Body of pancreas (tissue), 4 donors: ENCODE measurements at regions not wholly inside any gene's neighbourhood (a gene's known extent, or its start where the extent isn't known, plus 50 kb on each side); places are given as distances from the start of the nearest gene placed in this dataset.

Experiments
- ATAC-seq: fragments of 150-250 bp; one replicate; pipeline ENCODE4 v1.9.1; 2016
- DNase-seq, 4 donors: peaks; one replicate each; pipeline ENCODE4 v3.0.0-alpha.2; 2019
- H3K27ac ChIP-seq, 4 donors: fragments of 200-600 bp; sonication (generic); 1 replicate in 3 of 4; 2 replicates in 1 of 4; pipeline versions ENCODE4 v1.5.1 to v1.6.1; 2016 to 2019; ENCODE audit warnings: mild to moderate bottlenecking in 1 of 4, mixed read lengths in 1 of 4, moderate library complexity in 1 of 4
- H3K27me3 ChIP-seq, 2 donors: fragments of 200-600 bp; sonication (generic); one replicate each; pipeline ENCODE4 v1.6.0; 2016; ENCODE audit warnings: mild to moderate bottlenecking in 1 of 2
- H3K36me3 ChIP-seq, 2 donors: fragments of 200-600 bp; sonication (generic); replicated peaks in 1 of 2; 2 replicates each; pipeline ENCODE4 v1.5.1; 2016; ENCODE audit warnings: low read depth in 2 of 2; ENCODE audit not compliant: insufficient read depth in 1 of 2
- H3K4me1 ChIP-seq: fragments of 200-600 bp; sonication (generic); one replicate; pipeline ENCODE4 v1.6.0; 2016
- H3K4me3 ChIP-seq, 2 donors: fragments of 200-600 bp; sonication (generic); 1 replicate in 1 of 2; 2 replicates in 1 of 2; pipeline ENCODE4 v1.5.1; 2016 to 2019
- H3K9me3 ChIP-seq, 3 donors: fragments of 200-600 bp; sonication (generic); 1 replicate in 2 of 3; 2 replicates in 1 of 3; pipeline ENCODE4 v1.5.1; 2016
- CTCF ChIP-seq, 7 experiments: fragments of 450-650 bp in 4 of 7; fragments of 200-600 bp in 3 of 7; sonication (generic) in 3 of 7; IDR thresholded peaks; one replicate each; pipeline ENCODE4 v1.5.1; 2016 to 2019; ENCODE audit warnings: antibody characterized with exemption in 7 of 7
- POLR2A ChIP-seq, 3 donors: fragments of 450-650 bp; IDR thresholded peaks; one replicate each; pipeline ENCODE4 v1.6.1; 2016; ENCODE audit warnings: antibody characterized with exemption in 3 of 3, mild to moderate bottlenecking in 2 of 3
- WGBS, 2 donors: methylation state at CpG; one replicate each; pipeline ENCODE4 v1.1.5; 2017; 5-methylcytosine and 5-hydroxymethylcytosine counted together
- intact Hi-C: fragments of 100-400 bp; cut with DNase I; formaldehyde crosslinking; loops from one replicate; pipeline ENCODE4 v1.15.1; 2023

- Histone ChIP-seq H3K27me3 (peaks cover 0 to 3% of the 10 kb centered on the region in 2 donors), H3K4me1 (no peaks in the 10 kb centered on the region), H3K27ac (no peak overlapping the region), H3K4me3 (no peak overlapping the region), H3K36me3 (no peaks in the 10 kb centered on the region), H3K9me3 (no peaks in the 10 kb centered on the region)
- intact Hi-C loops: loop anchor here (2.0 kb wide), 1 partner anchor 22 kb away; no protein-coding TSS in a partner anchor
- DNase-seq: no peak
- 74 to 87% methylated on average over 12 to 15 of the region's 15 CpGs for WGBS, 2 donors
- ATAC-seq: no peak
- TF ChIP-seq CTCF (IDR thresholded peaks at IDR 0.05) (no peak), POLR2A (IDR thresholded peaks at IDR 0.05) (no peak)
Measured at GRCh38 chr22:49263101-49263500, 564.6 kb downstream of the BRD1 start.

GRCh38 chr22:49262167-49262566 lies 565.5 kb downstream of the BRD1 start:
- intact Hi-C loops: loop anchor here (2.0 kb wide), 1 partner anchor 23 kb away; no protein-coding TSS in a partner anchor
- TF ChIP-seq CTCF (IDR thresholded peaks at IDR 0.05) (no peak), POLR2A (IDR thresholded peaks at IDR 0.05) (no peak)

GRCh38 chr22:49261616-49262015 lies 566.1 kb downstream of the BRD1 start:
- no peaks in the 10 kb centered on the region for H3K9me3 ChIP-seq
- no peak for ATAC-seq

More at GRCh38 chr22:49262167-49262566, 565.5 kb downstream of the BRD1 start:
- no peaks in the 10 kb centered on the region for H3K36me3 ChIP-seq
- no peak for ATAC-seq
- no peak overlapping the region for H3K27ac ChIP-seq
- H3K4me3 ChIP-seq: no peak overlapping the region
- H3K4me1 ChIP-seq: no peaks in the 10 kb centered on the region
- H3K27me3 ChIP-seq: peaks cover 0 to 3% of the 10 kb centered on the region in 2 donors
- no peak for DNase-seq
- H3K9me3 ChIP-seq: no peaks in the 10 kb centered on the region
- WGBS, 2 donors: 72 to 73% methylated on average over 11 to 12 of the region's 12 CpGs

GRCh38 chr22:49260681-49261580 lies 566.7 kb downstream of the BRD1 start:
- Histone ChIP-seq H3K4me1 (no peaks in the 10 kb centered on the region), H3K27ac (no peak overlapping the region), H3K9me3 (no peaks in the 10 kb centered on the region), H3K27me3 (no peaks in the 10 kb centered on the region), H3K36me3 (no peaks in the 10 kb centered on the region), H3K4me3 (no peak overlapping the region)
- no peak for DNase-seq
- no peak for TF ChIP-seq POLR2A (IDR thresholded peaks at IDR 0.05)
- TF ChIP-seq CTCF (IDR thresholded peaks at IDR 0.05): no peak
- 53 to 61% methylated on average over 17 of the region's 17 CpGs for WGBS, 2 donors
- ATAC-seq: no peak
- intact Hi-C loops: no loop called here

More at GRCh38 chr22:49261616-49262015, 566.1 kb downstream of the BRD1 start:
- H3K4me1 ChIP-seq: no peaks in the 10 kb centered on the region
- 58 to 66% methylated on average over 17 of the region's 17 CpGs for WGBS, 2 donors
- intact Hi-C loops: loop anchor here (2.0 kb wide), 1 partner anchor 23 kb away; no protein-coding TSS in a partner anchor
- TF ChIP-seq POLR2A (IDR thresholded peaks at IDR 0.05): no peak
- no peak for TF ChIP-seq CTCF (IDR thresholded peaks at IDR 0.05)
- H3K36me3 ChIP-seq: no peaks in the 10 kb centered on the region
- H3K4me3 ChIP-seq: no peak overlapping the region
- H3K27me3 ChIP-seq: peaks cover 0 to 2% of the 10 kb centered on the region in 2 donors
- DNase-seq: no peak
- H3K27ac ChIP-seq: no peak overlapping the region
